ENCODE measurements at regions not wholly inside any gene's neighbourhood (a gene's known extent, or its start where the extent isn't known, plus 50 kb on each side); places are given as distances from the start of the nearest gene placed in this dataset.

- no peak for TF ChIP-seq CTCF (conservative IDR thresholded peaks at IDR 0.05; ENCODE audit: low read depth, low read length)
- TF ChIP-seq EZH2phosphoT487 (IDR thresholded peaks at IDR 0.05; ENCODE audit: borderline replicate concordance, low read length), result no peak
- TF ChIP-seq EZH2 (IDR thresholded peaks at IDR 0.05; ENCODE audit: low read length, unreplicated experiment), result no peak
Observed at GRCh38 chr1:67887146-67887545, 53.9 kb upstream of the GNG12 start.

All from PC-3 (cell line).